GM19324 (cell line): ENCODE measurements at regions not wholly inside any gene's neighbourhood (a gene's known extent, or its start where the extent isn't known, plus 50 kb on each side); places are given as distances from the start of the nearest gene placed in this dataset.
"Not testable (repeated sequence)": the region's sequence is repeated elsewhere in the genome, so short reads cannot be mapped to it uniquely, and the experiment has no call there.

Experiments used
- ATAC-seq: cut with Tn5 transposase; IDR thresholded peaks from one replicate; pipeline ENCODE4 v1.9.1; 2021; ENCODE audit warnings: mild to moderate bottlenecking, moderate library complexity; ENCODE audit not compliant: unreplicated experiment, low FRiP score

GRCh38 chr4:165548702-165549101 lies 169.9 kb downstream of the CPE start:
- no peak for ATAC-seq

DNA sequence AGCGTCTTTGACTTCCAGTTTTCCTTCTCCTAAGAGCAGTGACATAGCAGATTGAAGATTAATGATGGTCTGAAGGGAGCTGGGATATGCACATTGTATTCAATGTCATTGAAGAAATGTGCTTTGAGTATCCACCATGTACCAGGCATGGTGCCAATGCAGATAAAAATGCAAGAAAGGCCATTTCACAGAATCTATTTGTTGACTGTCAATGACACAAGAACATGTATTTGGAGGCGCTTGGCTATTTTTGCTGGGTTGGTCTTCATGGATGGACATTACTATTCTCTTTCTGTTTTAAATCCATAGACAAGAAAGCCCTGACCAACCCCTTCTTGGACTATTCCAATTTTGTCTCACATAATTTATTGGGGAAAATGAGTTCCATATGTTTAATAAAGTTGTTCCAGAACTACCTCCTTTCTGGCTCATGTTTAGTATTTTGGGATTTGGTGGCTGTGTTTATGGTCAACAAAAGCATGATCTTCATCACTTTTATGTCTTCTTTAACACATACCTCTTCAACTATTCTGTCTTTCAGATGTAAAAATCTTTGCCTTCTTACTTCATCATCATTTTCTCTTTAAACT lies 174.5 kb downstream of the CPE start:
- ATAC-seq, result no peak

DNA sequence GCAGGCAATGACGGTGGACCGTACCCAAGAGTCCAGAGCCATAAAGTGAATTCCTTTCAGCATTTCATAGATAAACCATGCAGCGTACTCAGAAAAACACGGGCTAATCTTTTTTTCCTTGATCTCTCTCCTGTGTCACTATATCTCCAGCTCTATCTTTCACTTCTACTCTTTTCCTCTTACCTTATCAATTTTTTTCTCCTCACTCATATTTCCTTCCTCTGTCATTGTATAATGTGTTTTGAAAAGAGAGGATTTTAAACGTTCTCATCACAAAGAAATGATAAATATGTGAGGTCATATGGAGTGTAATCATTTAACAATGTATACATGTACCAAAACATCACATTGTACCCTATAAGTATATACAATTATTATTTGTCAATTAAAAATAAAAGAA lies 176.5 kb downstream of the CPE start:
- no peak for ATAC-seq

GRCh38 chr4:165556383-165556782 lies 177.6 kb downstream of the CPE start:
- no peak for ATAC-seq

GRCh38 chr4:165560941-165561340 lies 182.1 kb downstream of the CPE start:
- ATAC-seq, result no peak

GRCh38 chr4:165563851-165564250 lies 185.0 kb downstream of the CPE start:
- ATAC-seq, result no peak

- no peak for ATAC-seq
These were observed 190.2 kb downstream of the CPE start for GRCh38 chr4:165569031-165569430.

DNA sequence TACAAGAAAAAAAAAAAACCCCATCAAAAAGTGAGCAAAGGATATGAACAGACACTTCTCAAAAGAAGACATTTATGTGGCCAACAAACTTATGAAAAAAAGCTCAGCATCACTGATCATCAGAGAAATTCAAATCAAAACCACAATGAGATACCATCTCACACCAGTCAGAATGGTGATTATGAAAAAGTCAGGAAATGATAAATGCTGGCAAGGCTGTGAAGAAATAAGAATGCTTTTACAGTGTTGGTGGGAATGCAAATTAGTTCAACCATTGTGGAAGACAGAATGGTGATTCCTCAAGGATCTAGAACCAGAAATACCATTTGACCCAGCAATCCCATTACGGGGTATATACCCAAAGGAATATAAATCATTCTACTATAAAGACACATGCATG lies 192.7 kb downstream of the CPE start:
- not testable (repeated sequence) for ATAC-seq

GRCh38 chr4:165580351-165580905 lies 201.6 kb downstream of the CPE start:
- ATAC-seq, result no peak

DNA sequence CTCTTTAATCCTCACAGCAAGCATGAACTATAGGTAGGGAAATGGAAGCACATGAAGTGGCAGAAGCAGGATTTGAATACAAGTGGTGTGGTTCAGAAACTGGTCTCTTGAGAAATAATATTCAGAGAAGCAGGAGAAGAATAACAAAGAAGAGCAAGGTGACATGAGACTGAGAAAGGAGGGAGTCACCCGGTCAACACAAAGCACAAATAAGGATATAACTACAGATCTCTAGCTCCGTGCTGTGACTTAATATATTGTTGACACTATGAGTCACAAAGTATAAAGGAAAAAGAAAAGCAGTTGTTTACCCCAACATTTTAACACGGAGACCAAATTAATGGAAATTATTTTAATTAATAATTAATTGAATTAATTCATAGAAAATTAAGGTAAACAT lies 204.5 kb downstream of the CPE start:
- no peak for ATAC-seq

- no peak for ATAC-seq
These were observed 206.1 kb downstream of the CPE start for GRCh38 chr4:165584916-165585315.

- no peak for ATAC-seq
These were observed 209.9 kb downstream of the CPE start for GRCh38 chr4:165588534-165589315.

- ATAC-seq, result no peak
These were observed 213.6 kb downstream of the CPE start for GRCh38 chr4:165592386-165592785.

DNA sequence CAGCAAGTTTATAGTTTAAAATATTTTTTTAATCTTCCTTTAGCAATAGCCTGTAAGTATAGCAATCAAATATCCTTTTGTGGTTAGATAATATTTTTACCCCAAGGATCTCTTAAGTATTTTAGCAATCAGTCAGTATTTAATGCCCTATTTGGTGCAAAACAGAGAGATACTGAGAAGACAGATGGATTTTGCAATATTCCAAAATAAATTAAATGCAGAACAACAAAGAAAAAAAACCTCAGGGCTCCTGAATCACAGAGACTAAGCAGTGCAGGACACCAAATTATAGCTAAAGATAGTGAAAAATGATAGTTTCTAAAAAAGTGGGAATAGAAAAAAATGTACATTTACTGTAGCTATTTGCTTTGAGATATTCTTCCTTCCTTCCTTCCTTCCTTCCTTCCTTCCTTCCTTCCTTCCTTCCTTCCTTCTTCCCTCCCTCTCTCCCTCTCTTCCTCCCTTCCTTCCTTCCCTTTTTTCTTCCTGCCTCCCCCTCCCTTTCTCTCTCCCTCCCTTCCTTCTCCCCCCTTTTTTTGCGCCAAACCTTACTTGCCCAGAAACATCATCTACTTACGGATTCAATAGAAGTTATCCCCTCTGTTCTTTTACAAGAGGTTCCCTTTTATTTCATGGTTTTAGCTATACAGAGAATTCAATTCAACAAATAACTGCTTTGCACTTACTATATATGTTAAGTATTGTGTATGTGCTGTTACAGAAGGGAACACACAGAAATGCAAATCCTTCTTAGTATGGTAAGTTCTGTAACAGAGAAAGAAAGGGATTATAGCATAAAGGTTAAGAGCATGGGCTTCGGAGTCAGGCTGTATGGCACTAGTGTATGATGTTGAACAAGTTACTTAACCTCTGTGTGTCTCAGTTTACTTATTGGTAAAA lies 219.0 kb downstream of the CPE start:
- no peak for ATAC-seq

- no peak for ATAC-seq
These were observed 222.3 kb downstream of the CPE start for GRCh38 chr4:165600959-165601683.

DNA sequence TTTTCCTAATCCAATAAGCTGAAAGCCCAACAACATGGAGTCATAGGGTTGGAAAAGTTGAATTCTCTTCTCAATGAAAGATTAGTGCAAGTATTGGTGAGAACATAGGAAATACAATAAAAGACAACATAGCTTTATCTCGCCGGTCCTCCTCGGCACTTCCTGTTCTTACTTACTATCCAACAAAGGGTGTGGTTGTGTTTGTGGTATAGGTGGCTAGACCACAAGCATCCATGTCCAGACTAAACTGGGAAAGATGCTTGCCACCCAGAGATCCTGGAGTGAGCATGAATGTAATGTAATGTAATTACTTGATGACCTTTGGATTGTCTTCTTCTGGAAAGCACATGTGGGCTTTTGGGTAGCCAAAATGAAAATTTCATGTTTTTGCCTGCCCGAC lies 223.8 kb downstream of the CPE start:
- ATAC-seq, result no peak

DNA sequence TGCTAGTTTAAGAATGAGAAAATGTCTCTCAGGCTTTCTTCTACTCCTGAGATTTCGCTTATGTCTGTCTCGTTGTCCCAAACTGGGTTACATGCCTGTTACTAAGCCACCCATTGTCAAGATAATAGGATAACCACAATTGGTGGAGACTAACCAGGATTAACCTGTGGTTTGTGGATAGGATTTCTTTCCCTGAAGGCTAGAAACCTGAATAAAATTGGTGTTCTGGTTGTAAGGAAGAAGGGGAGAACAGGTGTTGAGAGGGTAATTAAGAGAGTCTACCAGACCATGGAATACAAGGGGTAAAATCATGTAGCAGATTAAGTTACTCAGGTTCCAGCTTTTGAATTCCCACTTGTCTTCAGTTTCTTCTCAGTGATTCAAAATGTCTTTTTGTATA lies 225.4 kb downstream of the CPE start:
- ATAC-seq, result no peak

DNA sequence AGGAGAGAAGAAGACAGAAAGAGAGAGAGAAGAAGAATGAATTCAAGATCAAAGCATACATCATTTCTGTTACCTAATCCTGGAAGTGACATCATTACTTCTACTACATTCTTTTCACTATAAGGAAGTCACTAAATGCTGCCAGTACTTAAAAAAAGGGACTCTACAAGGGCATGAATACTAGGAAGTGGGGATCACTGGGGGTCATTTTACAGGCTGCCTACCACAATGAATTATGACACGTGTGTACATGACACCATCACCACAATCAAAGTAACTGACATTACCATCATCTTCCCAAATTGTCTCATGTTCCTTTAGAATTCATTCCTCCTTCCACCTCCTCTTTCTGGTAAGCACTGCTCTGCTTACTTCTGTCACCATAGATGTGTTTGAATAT lies 227.0 kb downstream of the CPE start:
- ATAC-seq, result no peak

- no peak for ATAC-seq
These were observed 227.8 kb downstream of the CPE start for GRCh38 chr4:165606465-165607205.

DNA sequence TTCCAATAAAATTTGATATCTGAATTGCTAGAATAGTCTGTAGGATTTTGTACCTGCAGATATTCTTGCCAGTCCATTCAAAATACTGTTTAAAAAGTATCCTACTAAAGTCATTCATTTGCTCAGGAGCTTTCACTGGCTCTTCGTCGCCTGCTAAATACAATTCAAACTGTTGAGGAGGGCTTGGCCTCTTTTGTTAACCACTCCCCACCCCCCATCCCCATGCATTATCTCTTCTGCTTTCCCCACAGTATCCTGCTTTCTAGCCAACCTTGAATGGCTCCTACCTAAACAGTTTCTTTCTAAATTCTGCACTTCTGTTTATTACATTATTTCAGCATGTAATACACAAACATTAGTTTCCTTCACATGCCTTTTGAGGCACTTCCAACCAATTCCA lies 230.8 kb downstream of the CPE start:
- no peak for ATAC-seq
